GM23338 (cell line): ENCODE measurements at regions not wholly inside any gene's neighbourhood (a gene's known extent, or its start where the extent isn't known, plus 50 kb on each side); places are given as distances from the start of the nearest gene placed in this dataset.

Experiments
- ATAC-seq: fragments of 200-7000 bp; cut with Tn5 transposase; 3 replicates; pipeline ENCODE4 v1.9.1; 2020
- DNase-seq: peaks from one replicate; pipeline ENCODE4 v3.0.0-alpha.2; 2015; ENCODE audit warnings: low spot score
- H2AFZ ChIP-seq: fragments of 200-600 bp; sonication (generic); 2 replicates; pipeline ENCODE4 v1.8.0; 2016; ENCODE audit warnings: antibody characterized with exemption, mild to moderate bottlenecking, moderate library complexity
- H3F3A ChIP-seq: fragments of 200-600 bp; sonication (generic); replicated peaks from 2 replicates; pipeline ENCODE4 v1.8.0; 2017; ENCODE audit warnings: antibody characterized with exemption, mixed run types, low read depth
- H3K27ac ChIP-seq: fragments of 200-600 bp; sonication (generic); 2 replicates; pipeline ENCODE4 v1.6.1; 2016; ENCODE audit warnings: low read depth
- H3K27me3 ChIP-seq: fragments of 200-600 bp; sonication (generic); 2 replicates; pipeline ENCODE4 v1.8.0; 2016; ENCODE audit warnings: mild to moderate bottlenecking, mixed run types, moderate library complexity; ENCODE audit not compliant: insufficient read depth
- H3K36me3 ChIP-seq: fragments of 200-600 bp; sonication (generic); 2 replicates; pipeline ENCODE4 v1.8.0; 2016; ENCODE audit warnings: mild to moderate bottlenecking; ENCODE audit not compliant: insufficient read depth
- H3K4me1 ChIP-seq: fragments of 200-600 bp; sonication (generic); 2 replicates; pipeline ENCODE4 v1.8.0; 2016; ENCODE audit warnings: mild to moderate bottlenecking, moderate library complexity; ENCODE audit not compliant: insufficient read depth
- H3K4me2 ChIP-seq: fragments of 200-600 bp; sonication (generic); 2 replicates; pipeline ENCODE4 v1.7.1; 2017; ENCODE audit warnings: mixed run types
- H3K4me3 ChIP-seq: fragments of 200-600 bp; sonication (generic); 2 replicates; pipeline ENCODE4 v1.6.1; 2016; ENCODE audit warnings: mixed run types
- H3K79me2 ChIP-seq: fragments of 200-600 bp; sonication (generic); replicated peaks from 2 replicates; pipeline ENCODE4 v1.8.0; 2017; ENCODE audit warnings: mild to moderate bottlenecking; ENCODE audit not compliant: insufficient read depth
- H3K9me2 ChIP-seq: fragments of 200-600 bp; sonication (generic); 2 replicates; pipeline ENCODE4 v1.8.0; 2017; ENCODE audit not compliant: insufficient read depth
- H4K20me1 ChIP-seq: fragments of 200-600 bp; sonication (generic); replicated peaks from 2 replicates; pipeline ENCODE4 v1.8.0; 2017; ENCODE audit warnings: mild to moderate bottlenecking; ENCODE audit not compliant: insufficient read depth
- H3K27ac Mint-ChIP-seq: 2 replicates; pipeline ENCODE4 v1.8.0; 2020; ENCODE audit warnings: inconsistent platforms, mild to moderate bottlenecking, moderate library complexity, mixed read lengths
- H3K27me3 Mint-ChIP-seq: 3 replicates; pipeline ENCODE4 v1.8.0; 2022; ENCODE audit warnings: low read depth, mild to moderate bottlenecking, moderate library complexity, mixed read lengths, inconsistent platforms; ENCODE audit not compliant: insufficient read depth, poor library complexity
- H3K36me3 Mint-ChIP-seq: 3 replicates; pipeline ENCODE4 v1.8.0; 2021; ENCODE audit warnings: low read depth, mild to moderate bottlenecking, inconsistent platforms, moderate library complexity, mixed read lengths
- H3K4me1 Mint-ChIP-seq: 3 replicates; pipeline ENCODE4 v1.8.0; 2020; ENCODE audit warnings: mild to moderate bottlenecking, inconsistent platforms, mixed read lengths
- H3K4me3 Mint-ChIP-seq: 3 replicates; pipeline ENCODE4 v1.8.0; 2021; ENCODE audit warnings: moderate library complexity, mild to moderate bottlenecking, inconsistent platforms, mixed read lengths
- H3K9me3 Mint-ChIP-seq: 3 replicates; pipeline ENCODE4 v1.8.0; 2020; ENCODE audit warnings: moderate library complexity, mild to moderate bottlenecking, inconsistent platforms, mixed read lengths
- CREB1 ChIP-seq: fragments of 250-450 bp; sonication (Bioruptor Pico); IDR thresholded peaks from 2 replicates; pipeline ENCODE4 v1.5.0; 2020; ENCODE audit warnings: low read depth, mild to moderate bottlenecking, moderate library complexity
- EZH2 ChIP-seq: fragments of 200-600 bp; sonication (generic); IDR thresholded peaks from one replicate; pipeline ENCODE4 v1.8.0; 2017; ENCODE audit warnings: antibody characterized with exemption, mild to moderate bottlenecking, low read depth; ENCODE audit not compliant: unreplicated experiment
- JUNB ChIP-seq: IDR thresholded peaks from one replicate; pipeline ENCODE4 v1.6.1; 2016; ENCODE audit warnings: antibody characterized with exemption; ENCODE audit not compliant: unreplicated experiment
- POLR2AphosphoS5 ChIP-seq: IDR thresholded peaks from 2 replicates; pipeline ENCODE4 v1.6.1; 2016; ENCODE audit warnings: antibody characterized with exemption, low read depth
- STAT1 ChIP-seq: IDR thresholded peaks from one replicate; pipeline ENCODE4 v1.6.1; 2016; ENCODE audit warnings: antibody characterized with exemption; ENCODE audit not compliant: unreplicated experiment
- ZNF331 ChIP-seq: fragments of 250-450 bp; sonication (Bioruptor Pico); IDR thresholded peaks from 2 replicates; pipeline ENCODE4 v1.5.0; 2020; ENCODE audit warnings: low read depth, mild to moderate bottlenecking, moderate library complexity
- TF ChIP-seq, protein P1 (sequence below): IDR thresholded peaks from one replicate; pipeline ENCODE4 v1.6.1; 2018; ENCODE audit warnings: antibody characterized with exemption; ENCODE audit not compliant: unreplicated experiment
- TF ChIP-seq, protein P2 (sequence below), 2 experiments: fragments of 200-600 bp in 1 of 2; sonication (generic) in 1 of 2; conservative IDR thresholded peaks; 2 replicates each; pipeline versions ENCODE4 v1.5.1 to v1.6.1; 2016 to 2017; ENCODE audit warnings: antibody characterized with exemption in 2 of 2, low read depth in 2 of 2, mild to moderate bottlenecking in 2 of 2, moderate library complexity in 1 of 2
- TF ChIP-seq, protein P3 (sequence below): fragments of 250-450 bp; sonication (Bioruptor Pico); IDR thresholded peaks from 2 replicates; pipeline ENCODE4 v1.5.0; 2020; ENCODE audit warnings: mild to moderate bottlenecking, moderate library complexity

DNA sequence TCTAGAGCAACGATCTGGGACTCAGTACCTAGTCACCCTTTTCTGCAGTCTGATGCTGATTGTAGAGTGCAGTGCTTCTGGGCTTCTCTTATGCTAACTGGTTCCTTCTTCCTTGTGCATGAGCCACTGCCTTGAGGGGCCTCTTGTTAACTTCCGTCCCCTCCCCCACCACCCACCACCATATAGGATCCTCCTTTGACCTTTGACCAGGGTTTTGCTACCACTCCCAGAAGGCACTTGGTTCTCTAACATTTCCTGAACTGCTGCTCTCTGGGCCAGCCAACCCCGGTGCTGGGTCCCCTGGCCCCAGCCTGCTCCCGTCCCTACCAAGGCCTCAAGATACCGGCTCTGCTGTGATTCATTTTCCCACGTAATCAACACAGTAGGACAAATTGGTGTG lies 104.6 kb upstream of the KLF3 start (continued):
- TF ChIP-seq, protein P1, sequence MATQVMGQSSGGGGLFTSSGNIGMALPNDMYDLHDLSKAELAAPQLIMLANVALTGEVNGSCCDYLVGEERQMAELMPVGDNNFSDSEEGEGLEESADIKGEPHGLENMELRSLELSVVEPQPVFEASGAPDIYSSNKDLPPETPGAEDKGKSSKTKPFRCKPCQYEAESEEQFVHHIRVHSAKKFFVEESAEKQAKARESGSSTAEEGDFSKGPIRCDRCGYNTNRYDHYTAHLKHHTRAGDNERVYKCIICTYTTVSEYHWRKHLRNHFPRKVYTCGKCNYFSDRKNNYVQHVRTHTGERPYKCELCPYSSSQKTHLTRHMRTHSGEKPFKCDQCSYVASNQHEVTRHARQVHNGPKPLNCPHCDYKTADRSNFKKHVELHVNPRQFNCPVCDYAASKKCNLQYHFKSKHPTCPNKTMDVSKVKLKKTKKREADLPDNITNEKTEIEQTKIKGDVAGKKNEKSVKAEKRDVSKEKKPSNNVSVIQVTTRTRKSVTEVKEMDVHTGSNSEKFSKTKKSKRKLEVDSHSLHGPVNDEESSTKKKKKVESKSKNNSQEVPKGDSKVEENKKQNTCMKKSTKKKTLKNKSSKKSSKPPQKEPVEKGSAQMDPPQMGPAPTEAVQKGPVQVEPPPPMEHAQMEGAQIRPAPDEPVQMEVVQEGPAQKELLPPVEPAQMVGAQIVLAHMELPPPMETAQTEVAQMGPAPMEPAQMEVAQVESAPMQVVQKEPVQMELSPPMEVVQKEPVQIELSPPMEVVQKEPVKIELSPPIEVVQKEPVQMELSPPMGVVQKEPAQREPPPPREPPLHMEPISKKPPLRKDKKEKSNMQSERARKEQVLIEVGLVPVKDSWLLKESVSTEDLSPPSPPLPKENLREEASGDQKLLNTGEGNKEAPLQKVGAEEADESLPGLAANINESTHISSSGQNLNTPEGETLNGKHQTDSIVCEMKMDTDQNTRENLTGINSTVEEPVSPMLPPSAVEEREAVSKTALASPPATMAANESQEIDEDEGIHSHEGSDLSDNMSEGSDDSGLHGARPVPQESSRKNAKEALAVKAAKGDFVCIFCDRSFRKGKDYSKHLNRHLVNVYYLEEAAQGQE, result no peak
- no peak for TF ChIP-seq STAT1
- TF ChIP-seq ZNF331 (CRISPR knock-in tag), result no peak
- TF ChIP-seq POLR2AphosphoS5, result no peak
- TF ChIP-seq JUNB, result no peak

DNA sequence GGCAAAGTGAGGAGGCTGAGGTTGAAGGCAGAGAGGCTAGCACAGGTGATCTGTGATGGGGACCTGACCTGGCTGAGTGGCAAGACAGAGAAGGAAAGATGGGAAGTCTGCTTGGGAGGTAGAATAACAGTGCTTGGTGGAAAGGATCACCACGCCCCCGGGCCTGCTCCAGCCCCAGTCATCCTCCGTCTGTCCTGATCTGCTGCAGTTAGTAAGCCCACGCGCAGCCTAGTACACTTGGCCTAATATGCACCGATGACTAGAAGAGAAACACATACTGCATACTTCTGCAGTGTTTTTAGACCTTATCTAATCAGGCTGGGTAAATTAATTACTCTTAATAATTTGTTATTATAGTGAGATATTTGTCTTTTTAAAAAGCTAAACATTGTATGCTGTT lies 103.7 kb upstream of the KLF3 start:
- no peaks in the 10 kb centered on the region for H4K20me1 ChIP-seq

More for the DNA sequence above, 103.7 kb upstream of the KLF3 start:
- no peak for ATAC-seq
- DNase-seq, result no peak
- Histone ChIP-seq H3K79me2 (no peaks in the 10 kb centered on the region), H3K27ac (no peak overlapping the region), H3F3A (no peaks in the 10 kb centered on the region), H3K4me1 (no peaks in the 10 kb centered on the region; the same call in 1 of the 2 replicates), H3K27me3 (no peaks in the 10 kb centered on the region), H3K4me3 (no peak overlapping the region), H2AFZ (no peak overlapping the region), H3K36me3 (no peaks in the 10 kb centered on the region), H3K9me2 (0 out of 2 replicates have a peak, but pooled peaks cover 4% of the 10 kb centered on the region), H3K4me2 (no peak overlapping the region)
- Mint-ChIP-seq H3K27me3 (peaks cover 5% of the 10 kb centered on the region), H3K36me3 (no peaks in the 10 kb centered on the region), H3K4me1 (peaks cover 7% of the 10 kb centered on the region; the same call in 2 of the 3 replicates), H3K9me3 (peaks cover 8% of the 10 kb centered on the region; the same call in 2 of the 3 replicates), H3K27ac (no peak overlapping the region), H3K4me3 (no peak overlapping the region)
- TF ChIP-seq, protein P1, result no peak
- TF ChIP-seq, protein P2, sequence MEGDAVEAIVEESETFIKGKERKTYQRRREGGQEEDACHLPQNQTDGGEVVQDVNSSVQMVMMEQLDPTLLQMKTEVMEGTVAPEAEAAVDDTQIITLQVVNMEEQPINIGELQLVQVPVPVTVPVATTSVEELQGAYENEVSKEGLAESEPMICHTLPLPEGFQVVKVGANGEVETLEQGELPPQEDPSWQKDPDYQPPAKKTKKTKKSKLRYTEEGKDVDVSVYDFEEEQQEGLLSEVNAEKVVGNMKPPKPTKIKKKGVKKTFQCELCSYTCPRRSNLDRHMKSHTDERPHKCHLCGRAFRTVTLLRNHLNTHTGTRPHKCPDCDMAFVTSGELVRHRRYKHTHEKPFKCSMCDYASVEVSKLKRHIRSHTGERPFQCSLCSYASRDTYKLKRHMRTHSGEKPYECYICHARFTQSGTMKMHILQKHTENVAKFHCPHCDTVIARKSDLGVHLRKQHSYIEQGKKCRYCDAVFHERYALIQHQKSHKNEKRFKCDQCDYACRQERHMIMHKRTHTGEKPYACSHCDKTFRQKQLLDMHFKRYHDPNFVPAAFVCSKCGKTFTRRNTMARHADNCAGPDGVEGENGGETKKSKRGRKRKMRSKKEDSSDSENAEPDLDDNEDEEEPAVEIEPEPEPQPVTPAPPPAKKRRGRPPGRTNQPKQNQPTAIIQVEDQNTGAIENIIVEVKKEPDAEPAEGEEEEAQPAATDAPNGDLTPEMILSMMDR (conservative IDR thresholded peaks at IDR 0.05; ENCODE audit: low read depth in 2 of 2), result no peak
- no peak for TF ChIP-seq EZH2
- no peak for TF ChIP-seq CREB1 (CRISPR knock-in tag)
- TF ChIP-seq, protein P3, sequence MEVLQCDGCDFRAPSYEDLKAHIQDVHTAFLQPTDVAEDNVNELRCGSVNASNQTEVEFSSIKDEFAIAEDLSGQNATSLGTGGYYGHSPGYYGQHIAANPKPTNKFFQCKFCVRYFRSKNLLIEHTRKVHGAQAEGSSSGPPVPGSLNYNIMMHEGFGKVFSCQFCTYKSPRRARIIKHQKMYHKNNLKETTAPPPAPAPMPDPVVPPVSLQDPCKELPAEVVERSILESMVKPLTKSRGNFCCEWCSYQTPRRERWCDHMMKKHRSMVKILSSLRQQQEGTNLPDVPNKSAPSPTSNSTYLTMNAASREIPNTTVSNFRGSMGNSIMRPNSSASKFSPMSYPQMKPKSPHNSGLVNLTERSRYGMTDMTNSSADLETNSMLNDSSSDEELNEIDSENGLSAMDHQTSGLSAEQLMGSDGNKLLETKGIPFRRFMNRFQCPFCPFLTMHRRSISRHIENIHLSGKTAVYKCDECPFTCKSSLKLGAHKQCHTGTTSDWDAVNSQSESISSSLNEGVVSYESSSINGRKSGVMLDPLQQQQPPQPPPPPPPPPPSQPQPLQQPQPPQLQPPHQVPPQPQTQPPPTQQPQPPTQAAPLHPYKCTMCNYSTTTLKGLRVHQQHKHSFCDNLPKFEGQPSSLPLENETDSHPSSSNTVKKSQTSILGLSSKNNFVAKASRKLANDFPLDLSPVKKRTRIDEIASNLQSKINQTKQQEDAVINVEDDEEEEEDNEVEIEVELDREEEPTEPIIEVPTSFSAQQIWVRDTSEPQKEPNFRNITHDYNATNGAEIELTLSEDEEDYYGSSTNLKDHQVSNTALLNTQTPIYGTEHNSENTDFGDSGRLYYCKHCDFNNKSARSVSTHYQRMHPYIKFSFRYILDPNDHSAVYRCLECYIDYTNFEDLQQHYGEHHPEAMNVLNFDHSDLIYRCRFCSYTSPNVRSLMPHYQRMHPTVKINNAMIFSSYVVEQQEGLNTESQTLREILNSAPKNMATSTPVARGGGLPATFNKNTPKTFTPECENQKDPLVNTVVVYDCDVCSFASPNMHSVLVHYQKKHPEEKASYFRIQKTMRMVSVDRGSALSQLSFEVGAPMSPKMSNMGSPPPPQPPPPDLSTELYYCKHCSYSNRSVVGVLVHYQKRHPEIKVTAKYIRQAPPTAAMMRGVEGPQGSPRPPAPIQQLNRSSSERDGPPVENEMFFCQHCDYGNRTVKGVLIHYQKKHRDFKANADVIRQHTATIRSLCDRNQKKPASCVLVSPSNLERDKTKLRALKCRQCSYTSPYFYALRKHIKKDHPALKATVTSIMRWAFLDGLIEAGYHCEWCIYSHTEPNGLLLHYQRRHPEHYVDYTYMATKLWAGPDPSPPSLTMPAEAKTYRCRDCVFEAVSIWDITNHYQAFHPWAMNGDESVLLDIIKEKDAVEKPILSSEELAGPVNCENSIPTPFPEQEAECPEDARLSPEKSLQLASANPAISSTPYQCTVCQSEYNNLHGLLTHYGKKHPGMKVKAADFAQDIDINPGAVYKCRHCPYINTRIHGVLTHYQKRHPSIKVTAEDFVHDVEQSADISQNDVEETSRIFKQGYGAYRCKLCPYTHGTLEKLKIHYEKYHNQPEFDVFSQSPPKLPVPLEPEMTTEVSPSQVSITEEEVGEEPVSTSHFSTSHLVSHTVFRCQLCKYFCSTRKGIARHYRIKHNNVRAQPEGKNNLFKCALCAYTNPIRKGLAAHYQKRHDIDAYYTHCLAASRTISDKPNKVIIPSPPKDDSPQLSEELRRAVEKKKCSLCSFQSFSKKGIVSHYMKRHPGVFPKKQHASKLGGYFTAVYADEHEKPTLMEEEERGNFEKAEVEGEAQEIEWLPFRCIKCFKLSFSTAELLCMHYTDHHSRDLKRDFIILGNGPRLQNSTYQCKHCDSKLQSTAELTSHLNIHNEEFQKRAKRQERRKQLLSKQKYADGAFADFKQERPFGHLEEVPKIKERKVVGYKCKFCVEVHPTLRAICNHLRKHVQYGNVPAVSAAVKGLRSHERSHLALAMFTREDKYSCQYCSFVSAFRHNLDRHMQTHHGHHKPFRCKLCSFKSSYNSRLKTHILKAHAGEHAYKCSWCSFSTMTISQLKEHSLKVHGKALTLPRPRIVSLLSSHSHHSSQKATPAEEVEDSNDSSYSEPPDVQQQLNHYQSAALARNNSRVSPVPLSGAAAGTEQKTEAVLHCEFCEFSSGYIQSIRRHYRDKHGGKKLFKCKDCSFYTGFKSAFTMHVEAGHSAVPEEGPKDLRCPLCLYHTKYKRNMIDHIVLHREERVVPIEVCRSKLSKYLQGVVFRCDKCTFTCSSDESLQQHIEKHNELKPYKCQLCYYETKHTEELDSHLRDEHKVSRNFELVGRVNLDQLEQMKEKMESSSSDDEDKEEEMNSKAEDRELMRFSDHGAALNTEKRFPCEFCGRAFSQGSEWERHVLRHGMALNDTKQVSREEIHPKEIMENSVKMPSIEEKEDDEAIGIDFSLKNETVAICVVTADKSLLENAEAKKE, result no peak
- TF ChIP-seq ZNF331 (CRISPR knock-in tag), result no peak
